ENCODE measurements at regions not wholly inside any gene's neighbourhood (a gene's known extent, or its start where the extent isn't known, plus 50 kb on each side); places are given as distances from the start of the nearest gene placed in this dataset.

GRCh38 chr16:49921106-49921505 is 65.2 kb upstream of the ZNF423 start:
- H3K4me1 ChIP-seq (ENCODE audit: control insufficient read depth, extremely low read depth, insufficient read depth, low read length): no peaks in the 10 kb centered on the region
- H3K9ac ChIP-seq (replicated peaks; ENCODE audit: extremely low read depth, insufficient read depth, low read length): no peak overlapping the region
- ChIA-PET CTCF (interaction anchor here (0.7 to 4.7 kb wide), 9 partner anchors 44 to 517 kb away, joined by 3 to 43 read pairs (median 8); no protein-coding TSS in a partner anchor), POLR2A (no interaction called here)
- H3K27me3 ChIP-seq (ENCODE audit: control insufficient read depth in 2 of 2, insufficient read depth in 2 of 2, low read length in 2 of 2): no peaks in the 10 kb centered on the region
- dilution Hi-C loops (cut with MboI; ENCODE audit: extremely low pct_ligation_motif_present, low sequenced_read_pairs): no loop called here
- H3K27ac ChIP-seq (ENCODE audit: insufficient read depth, low read depth, low read length): no peak overlapping the region
- H3K9me3 ChIP-seq (replicated peaks; ENCODE audit: control insufficient read depth, insufficient read depth, low read length): no peaks in the 10 kb centered on the region
- H3K4me3 ChIP-seq (replicated peaks in 1 of 3; ENCODE audit: insufficient read depth in 1 of 3, low read depth in 1 of 3, low read length in 3 of 3): no peak overlapping the region
- DNase-seq (ENCODE audit: low read depth, low spot score) (no peak), FAIRE-seq (no peak)
- intact Hi-C loops (cut with micrococcal nuclease): loop anchor here (5.0 kb wide), 4 partner anchors 44 to 1234 kb away; partner anchors contain the start of gene ZNF423
- no peaks in the 10 kb centered on the region for H3K36me3 ChIP-seq (ENCODE audit: control insufficient read depth in 2 of 2, extremely low read depth in 1 of 2, insufficient read depth in 2 of 2, low read length in 2 of 2)
- no TSS peak for BruUV-seq (replicated peaks)
- no peak overlapping the region for H3K4me2 ChIP-seq (ENCODE audit: insufficient read depth, low read length)
- no peak overlapping the region for H2AFZ ChIP-seq (ENCODE audit: low read depth, low read length)
- H3K9me1 ChIP-seq (replicated peaks; ENCODE audit: control insufficient read depth, extremely low read depth, insufficient read depth, low read length): no peaks in the 10 kb centered on the region
- no peaks in the 10 kb centered on the region for H3K79me2 ChIP-seq (ENCODE audit: control insufficient read depth, insufficient read depth, low read length)
- H4K20me1 ChIP-seq (replicated peaks; ENCODE audit: control insufficient read depth, extremely low read depth, insufficient read depth, low read length): no peaks in the 10 kb centered on the region
- TF ChIP-seq POLR2A (IDR thresholded peaks at IDR 0.05; ENCODE audit: low read depth, low read length): no peak
- no peak for TF ChIP-seq JUN (IDR thresholded peaks at IDR 0.05; ENCODE audit: borderline replicate concordance, insufficient read depth, insufficient read length, low read depth)
- TF ChIP-seq CTCF (IDR thresholded peaks at IDR 0.05; ENCODE audit: extremely low read depth in 1 of 2, insufficient read depth in 1 of 2, low read depth in 1 of 2, low read length in 2 of 2): no peak
- no peak for TF ChIP-seq FOS (IDR thresholded peaks at IDR 0.05; ENCODE audit: borderline replicate concordance, insufficient read depth, low read length)
- no peak for TF ChIP-seq POLR2AphosphoS5 (IDR thresholded peaks at IDR 0.05; ENCODE audit: insufficient read depth, low read depth, low read length)
